GM23338 (cell line): ENCODE measurements at regions not wholly inside any gene's neighbourhood (a gene's known extent, or its start where the extent isn't known, plus 50 kb on each side); places are given as distances from the start of the nearest gene placed in this dataset.

Experiments
- ATAC-seq: fragments of 200-7000 bp; cut with Tn5 transposase; 3 replicates; pipeline ENCODE4 v1.9.1; 2020
- DNase-seq: peaks from one replicate; pipeline ENCODE4 v3.0.0-alpha.2; 2015; ENCODE audit warnings: low spot score
- H2AFZ ChIP-seq: fragments of 200-600 bp; sonication (generic); 2 replicates; pipeline ENCODE4 v1.8.0; 2016; ENCODE audit warnings: antibody characterized with exemption, mild to moderate bottlenecking, moderate library complexity
- H3F3A ChIP-seq: fragments of 200-600 bp; sonication (generic); replicated peaks from 2 replicates; pipeline ENCODE4 v1.8.0; 2017; ENCODE audit warnings: antibody characterized with exemption, mixed run types, low read depth
- H3K27ac ChIP-seq: fragments of 200-600 bp; sonication (generic); 2 replicates; pipeline ENCODE4 v1.6.1; 2016; ENCODE audit warnings: low read depth
- H3K27me3 ChIP-seq: fragments of 200-600 bp; sonication (generic); 2 replicates; pipeline ENCODE4 v1.8.0; 2016; ENCODE audit warnings: mild to moderate bottlenecking, mixed run types, moderate library complexity; ENCODE audit not compliant: insufficient read depth
- H3K36me3 ChIP-seq: fragments of 200-600 bp; sonication (generic); 2 replicates; pipeline ENCODE4 v1.8.0; 2016; ENCODE audit warnings: mild to moderate bottlenecking; ENCODE audit not compliant: insufficient read depth
- H3K4me1 ChIP-seq: fragments of 200-600 bp; sonication (generic); 2 replicates; pipeline ENCODE4 v1.8.0; 2016; ENCODE audit warnings: mild to moderate bottlenecking, moderate library complexity; ENCODE audit not compliant: insufficient read depth
- H3K4me2 ChIP-seq: fragments of 200-600 bp; sonication (generic); 2 replicates; pipeline ENCODE4 v1.7.1; 2017; ENCODE audit warnings: mixed run types
- H3K4me3 ChIP-seq: fragments of 200-600 bp; sonication (generic); 2 replicates; pipeline ENCODE4 v1.6.1; 2016; ENCODE audit warnings: mixed run types
- H3K79me2 ChIP-seq: fragments of 200-600 bp; sonication (generic); replicated peaks from 2 replicates; pipeline ENCODE4 v1.8.0; 2017; ENCODE audit warnings: mild to moderate bottlenecking; ENCODE audit not compliant: insufficient read depth
- H3K9me2 ChIP-seq: fragments of 200-600 bp; sonication (generic); 2 replicates; pipeline ENCODE4 v1.8.0; 2017; ENCODE audit not compliant: insufficient read depth
- H4K20me1 ChIP-seq: fragments of 200-600 bp; sonication (generic); replicated peaks from 2 replicates; pipeline ENCODE4 v1.8.0; 2017; ENCODE audit warnings: mild to moderate bottlenecking; ENCODE audit not compliant: insufficient read depth
- H3K27ac Mint-ChIP-seq: 2 replicates; pipeline ENCODE4 v1.8.0; 2020; ENCODE audit warnings: inconsistent platforms, mild to moderate bottlenecking, moderate library complexity, mixed read lengths
- H3K27me3 Mint-ChIP-seq: 3 replicates; pipeline ENCODE4 v1.8.0; 2022; ENCODE audit warnings: low read depth, mild to moderate bottlenecking, moderate library complexity, mixed read lengths, inconsistent platforms; ENCODE audit not compliant: insufficient read depth, poor library complexity
- H3K36me3 Mint-ChIP-seq: 3 replicates; pipeline ENCODE4 v1.8.0; 2021; ENCODE audit warnings: low read depth, mild to moderate bottlenecking, inconsistent platforms, moderate library complexity, mixed read lengths
- H3K4me1 Mint-ChIP-seq: 3 replicates; pipeline ENCODE4 v1.8.0; 2020; ENCODE audit warnings: mild to moderate bottlenecking, inconsistent platforms, mixed read lengths
- H3K4me3 Mint-ChIP-seq: 3 replicates; pipeline ENCODE4 v1.8.0; 2021; ENCODE audit warnings: moderate library complexity, mild to moderate bottlenecking, inconsistent platforms, mixed read lengths
- H3K9me3 Mint-ChIP-seq: 3 replicates; pipeline ENCODE4 v1.8.0; 2020; ENCODE audit warnings: moderate library complexity, mild to moderate bottlenecking, inconsistent platforms, mixed read lengths
- CREB1 ChIP-seq: fragments of 250-450 bp; sonication (Bioruptor Pico); IDR thresholded peaks from 2 replicates; pipeline ENCODE4 v1.5.0; 2020; ENCODE audit warnings: low read depth, mild to moderate bottlenecking, moderate library complexity
- ETS1 ChIP-seq: IDR thresholded peaks from 2 replicates; pipeline ENCODE4 v1.6.1; 2016; ENCODE audit warnings: antibody characterized with exemption
- EZH2 ChIP-seq: fragments of 200-600 bp; sonication (generic); IDR thresholded peaks from one replicate; pipeline ENCODE4 v1.8.0; 2017; ENCODE audit warnings: antibody characterized with exemption, mild to moderate bottlenecking, low read depth; ENCODE audit not compliant: unreplicated experiment
- EZH2phosphoT487 ChIP-seq: fragments of 200-600 bp; sonication (generic); IDR thresholded peaks from one replicate; pipeline ENCODE4 v1.8.1; 2018; ENCODE audit warnings: antibody characterized with exemption; ENCODE audit not compliant: unreplicated experiment
- JUNB ChIP-seq: IDR thresholded peaks from one replicate; pipeline ENCODE4 v1.6.1; 2016; ENCODE audit warnings: antibody characterized with exemption; ENCODE audit not compliant: unreplicated experiment
- NANOG ChIP-seq: IDR thresholded peaks from 2 replicates; pipeline ENCODE4 v1.6.1; 2016; ENCODE audit warnings: antibody characterized with exemption, borderline replicate concordance
- POLR2AphosphoS5 ChIP-seq: IDR thresholded peaks from 2 replicates; pipeline ENCODE4 v1.6.1; 2016; ENCODE audit warnings: antibody characterized with exemption, low read depth
- REST ChIP-seq: IDR thresholded peaks from one replicate; pipeline ENCODE4 v1.6.1; 2018; ENCODE audit warnings: antibody characterized with exemption; ENCODE audit not compliant: unreplicated experiment
- STAT1 ChIP-seq: IDR thresholded peaks from one replicate; pipeline ENCODE4 v1.6.1; 2016; ENCODE audit warnings: antibody characterized with exemption; ENCODE audit not compliant: unreplicated experiment
- ZNF114 ChIP-seq: fragments of 250-450 bp; sonication (Bioruptor Pico); IDR thresholded peaks from 2 replicates; pipeline ENCODE4 v1.5.0; 2020; ENCODE audit warnings: mild to moderate bottlenecking, moderate library complexity
- ZNF331 ChIP-seq: fragments of 250-450 bp; sonication (Bioruptor Pico); IDR thresholded peaks from 2 replicates; pipeline ENCODE4 v1.5.0; 2020; ENCODE audit warnings: low read depth, mild to moderate bottlenecking, moderate library complexity
- TF ChIP-seq, protein P1 (sequence below), 2 experiments: fragments of 200-600 bp in 1 of 2; sonication (generic) in 1 of 2; conservative IDR thresholded peaks; 2 replicates each; pipeline versions ENCODE4 v1.5.1 to v1.6.1; 2016 to 2017; ENCODE audit warnings: antibody characterized with exemption in 2 of 2, low read depth in 2 of 2, mild to moderate bottlenecking in 2 of 2, moderate library complexity in 1 of 2

- TF ChIP-seq REST = no peak
- no peak for TF ChIP-seq EZH2phosphoT487
- TF ChIP-seq, protein P1, sequence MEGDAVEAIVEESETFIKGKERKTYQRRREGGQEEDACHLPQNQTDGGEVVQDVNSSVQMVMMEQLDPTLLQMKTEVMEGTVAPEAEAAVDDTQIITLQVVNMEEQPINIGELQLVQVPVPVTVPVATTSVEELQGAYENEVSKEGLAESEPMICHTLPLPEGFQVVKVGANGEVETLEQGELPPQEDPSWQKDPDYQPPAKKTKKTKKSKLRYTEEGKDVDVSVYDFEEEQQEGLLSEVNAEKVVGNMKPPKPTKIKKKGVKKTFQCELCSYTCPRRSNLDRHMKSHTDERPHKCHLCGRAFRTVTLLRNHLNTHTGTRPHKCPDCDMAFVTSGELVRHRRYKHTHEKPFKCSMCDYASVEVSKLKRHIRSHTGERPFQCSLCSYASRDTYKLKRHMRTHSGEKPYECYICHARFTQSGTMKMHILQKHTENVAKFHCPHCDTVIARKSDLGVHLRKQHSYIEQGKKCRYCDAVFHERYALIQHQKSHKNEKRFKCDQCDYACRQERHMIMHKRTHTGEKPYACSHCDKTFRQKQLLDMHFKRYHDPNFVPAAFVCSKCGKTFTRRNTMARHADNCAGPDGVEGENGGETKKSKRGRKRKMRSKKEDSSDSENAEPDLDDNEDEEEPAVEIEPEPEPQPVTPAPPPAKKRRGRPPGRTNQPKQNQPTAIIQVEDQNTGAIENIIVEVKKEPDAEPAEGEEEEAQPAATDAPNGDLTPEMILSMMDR (conservative IDR thresholded peaks at IDR 0.05; ENCODE audit: low read depth in 2 of 2) = no peak
- TF ChIP-seq CREB1 (CRISPR knock-in tag) = no peak
- TF ChIP-seq STAT1 = no peak
- no peak for TF ChIP-seq ETS1
- TF ChIP-seq EZH2 = no peak
Observed at GRCh38 chr9:26308328-26308727, 584.3 kb downstream of the CAAP1 start (continued).

DNA sequence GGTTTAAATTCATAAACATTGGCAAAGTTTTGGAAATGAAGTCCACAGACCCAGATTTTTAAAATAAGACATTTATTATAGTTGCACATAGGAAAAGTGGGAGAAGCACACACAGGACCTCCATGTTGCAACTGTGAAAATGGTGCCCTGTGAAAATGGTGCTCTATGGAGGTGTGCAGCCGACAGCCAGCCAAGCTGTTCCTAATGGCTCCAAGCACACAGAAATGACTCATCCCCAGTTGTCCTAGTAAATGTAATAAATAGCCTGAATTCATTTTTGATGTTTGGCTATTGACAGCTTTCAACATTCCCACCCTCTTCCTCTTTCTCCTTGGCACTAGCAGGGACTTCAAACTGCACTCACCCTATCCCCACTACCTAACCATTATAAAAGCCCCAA is 590.9 kb downstream of the CAAP1 start:
- no peak overlapping the region for H2AFZ ChIP-seq
- Mint-ChIP-seq H3K27me3 (no peaks in the 10 kb centered on the region), H3K9me3 (no peaks in the 10 kb centered on the region), H3K4me3 (no peak overlapping the region), H3K4me1 (no peaks in the 10 kb centered on the region), H3K36me3 (no peaks in the 10 kb centered on the region), H3K27ac (no peak overlapping the region)
- ATAC-seq = no peak
- H3K79me2 ChIP-seq = no peaks in the 10 kb centered on the region
- H3K4me1 ChIP-seq = no peaks in the 10 kb centered on the region
- no peak overlapping the region for H3K4me2 ChIP-seq
- no peaks in the 10 kb centered on the region for H3K9me2 ChIP-seq
- H3K27me3 ChIP-seq = no peaks in the 10 kb centered on the region
- H3K36me3 ChIP-seq = no peaks in the 10 kb centered on the region
- DNase-seq = no peak
- H4K20me1 ChIP-seq = no peaks in the 10 kb centered on the region
- no peak overlapping the region for H3K27ac ChIP-seq
- no peaks in the 10 kb centered on the region for H3F3A ChIP-seq
- H3K4me3 ChIP-seq = no peak overlapping the region
- no peak for TF ChIP-seq STAT1
- TF ChIP-seq REST = no peak
- TF ChIP-seq ETS1 = no peak
- no peak for TF ChIP-seq POLR2AphosphoS5
- TF ChIP-seq CREB1 (CRISPR knock-in tag) = no peak
- no peak for TF ChIP-seq EZH2
- TF ChIP-seq, protein P1 (conservative IDR thresholded peaks at IDR 0.05; ENCODE audit: low read depth in 2 of 2) = no peak
- TF ChIP-seq ZNF331 (CRISPR knock-in tag) = no peak
- TF ChIP-seq ZNF114 (CRISPR knock-in tag) = no peak
- TF ChIP-seq JUNB = no peak
- no peak for TF ChIP-seq NANOG
